ENCODE measurements at regions not wholly inside any gene's neighbourhood (a gene's known extent, or its start where the extent isn't known, plus 50 kb on each side); places are given as distances from the start of the nearest gene placed in this dataset.
"Not testable (repeated sequence)": the region's sequence is repeated elsewhere in the genome, so short reads cannot be mapped to it uniquely, and the experiment has no call there.

- TF ChIP-seq ASH2L (IDR thresholded peaks at IDR 0.05; ENCODE audit: low read length); ZNF274 (IDR thresholded peaks at IDR 0.05; ENCODE audit: borderline replicate concordance, extremely low read depth, low read length); POLR2A (IDR thresholded peaks at IDR 0.05; ENCODE audit: control extremely low read depth in 1 of 2, low read depth in 2 of 2, low read length in 2 of 2); SIN3A (conservative IDR thresholded peaks at IDR 0.05 in 1 of 2, IDR thresholded peaks at IDR 0.05 in 1 of 2; ENCODE audit: low read depth in 1 of 2, low read length in 2 of 2); EZH2 (IDR thresholded peaks at IDR 0.05; ENCODE audit: low read depth, low read length, severe bottlenecking); SUZ12 (IDR thresholded peaks at IDR 0.05; ENCODE audit: low read length); MAFK (IDR thresholded peaks at IDR 0.05; ENCODE audit: low read depth, low read length); CTBP2 (IDR thresholded peaks at IDR 0.05; ENCODE audit: borderline replicate concordance, insufficient read depth, insufficient read length, low read length); NRF1 (IDR thresholded peaks at IDR 0.05; ENCODE audit: low read depth, low read length); TCF12 (IDR thresholded peaks at IDR 0.05; ENCODE audit: low read depth, low read length); CBX8 (IDR thresholded peaks at IDR 0.05; ENCODE audit: borderline replicate concordance, low read depth, low read length); ATF3 (IDR thresholded peaks at IDR 0.05; ENCODE audit: insufficient read depth, low read depth, low read length): not testable (repeated sequence)
- TF ChIP-seq, protein P1, sequence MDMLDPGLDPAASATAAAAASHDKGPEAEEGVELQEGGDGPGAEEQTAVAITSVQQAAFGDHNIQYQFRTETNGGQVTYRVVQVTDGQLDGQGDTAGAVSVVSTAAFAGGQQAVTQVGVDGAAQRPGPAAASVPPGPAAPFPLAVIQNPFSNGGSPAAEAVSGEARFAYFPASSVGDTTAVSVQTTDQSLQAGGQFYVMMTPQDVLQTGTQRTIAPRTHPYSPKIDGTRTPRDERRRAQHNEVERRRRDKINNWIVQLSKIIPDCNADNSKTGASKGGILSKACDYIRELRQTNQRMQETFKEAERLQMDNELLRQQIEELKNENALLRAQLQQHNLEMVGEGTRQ (IDR thresholded peaks at IDR 0.05; ENCODE audit: low read length): not testable (repeated sequence)
- TF ChIP-seq, protein P2, sequence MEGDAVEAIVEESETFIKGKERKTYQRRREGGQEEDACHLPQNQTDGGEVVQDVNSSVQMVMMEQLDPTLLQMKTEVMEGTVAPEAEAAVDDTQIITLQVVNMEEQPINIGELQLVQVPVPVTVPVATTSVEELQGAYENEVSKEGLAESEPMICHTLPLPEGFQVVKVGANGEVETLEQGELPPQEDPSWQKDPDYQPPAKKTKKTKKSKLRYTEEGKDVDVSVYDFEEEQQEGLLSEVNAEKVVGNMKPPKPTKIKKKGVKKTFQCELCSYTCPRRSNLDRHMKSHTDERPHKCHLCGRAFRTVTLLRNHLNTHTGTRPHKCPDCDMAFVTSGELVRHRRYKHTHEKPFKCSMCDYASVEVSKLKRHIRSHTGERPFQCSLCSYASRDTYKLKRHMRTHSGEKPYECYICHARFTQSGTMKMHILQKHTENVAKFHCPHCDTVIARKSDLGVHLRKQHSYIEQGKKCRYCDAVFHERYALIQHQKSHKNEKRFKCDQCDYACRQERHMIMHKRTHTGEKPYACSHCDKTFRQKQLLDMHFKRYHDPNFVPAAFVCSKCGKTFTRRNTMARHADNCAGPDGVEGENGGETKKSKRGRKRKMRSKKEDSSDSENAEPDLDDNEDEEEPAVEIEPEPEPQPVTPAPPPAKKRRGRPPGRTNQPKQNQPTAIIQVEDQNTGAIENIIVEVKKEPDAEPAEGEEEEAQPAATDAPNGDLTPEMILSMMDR (IDR thresholded peaks at IDR 0.05; ENCODE audit: control extremely low read depth in 1 of 3, insufficient read depth in 1 of 3, low read depth in 1 of 3, low read length in 3 of 3): not testable (repeated sequence)
Measured at GRCh38 chr6:119490050-119490449, 140.5 kb upstream of the MAN1A1 start.
